HL-60 (cell line): ENCODE measurements at regions not wholly inside any gene's neighbourhood (a gene's known extent, or its start where the extent isn't known, plus 50 kb on each side); places are given as distances from the start of the nearest gene placed in this dataset.

Source experiments
- POLR2AphosphoS5 ChIP-seq: IDR thresholded peaks from 2 replicates; pipeline ENCODE4 v1.6.1; 2012; ENCODE audit warnings: low read depth
- TF ChIP-seq, protein P1 (sequence below): IDR thresholded peaks from one replicate; pipeline ENCODE4 v1.5.1; 2011; ENCODE audit warnings: low read length, control low read depth, inconsistent platforms; ENCODE audit not compliant: insufficient read depth

DNA sequence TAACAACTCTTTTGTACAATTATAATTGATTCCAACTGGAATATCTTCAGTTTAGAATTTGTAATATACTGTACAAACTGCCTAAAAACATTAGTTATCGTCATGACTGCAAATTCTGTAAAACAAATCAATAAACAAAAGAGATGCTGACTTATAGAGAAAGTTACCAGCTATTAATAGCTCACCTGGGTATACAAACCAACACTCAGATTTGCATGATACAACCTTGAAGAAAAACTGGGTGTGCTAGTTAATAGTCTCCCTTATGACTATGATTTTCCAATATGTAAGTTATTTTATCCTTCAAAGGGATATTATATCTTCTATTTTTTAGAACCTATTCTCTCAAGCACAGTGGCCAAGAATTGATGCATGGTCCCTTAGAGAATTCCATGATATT is 698.5 kb downstream of the FRK start:
- TF ChIP-seq, protein P1, sequence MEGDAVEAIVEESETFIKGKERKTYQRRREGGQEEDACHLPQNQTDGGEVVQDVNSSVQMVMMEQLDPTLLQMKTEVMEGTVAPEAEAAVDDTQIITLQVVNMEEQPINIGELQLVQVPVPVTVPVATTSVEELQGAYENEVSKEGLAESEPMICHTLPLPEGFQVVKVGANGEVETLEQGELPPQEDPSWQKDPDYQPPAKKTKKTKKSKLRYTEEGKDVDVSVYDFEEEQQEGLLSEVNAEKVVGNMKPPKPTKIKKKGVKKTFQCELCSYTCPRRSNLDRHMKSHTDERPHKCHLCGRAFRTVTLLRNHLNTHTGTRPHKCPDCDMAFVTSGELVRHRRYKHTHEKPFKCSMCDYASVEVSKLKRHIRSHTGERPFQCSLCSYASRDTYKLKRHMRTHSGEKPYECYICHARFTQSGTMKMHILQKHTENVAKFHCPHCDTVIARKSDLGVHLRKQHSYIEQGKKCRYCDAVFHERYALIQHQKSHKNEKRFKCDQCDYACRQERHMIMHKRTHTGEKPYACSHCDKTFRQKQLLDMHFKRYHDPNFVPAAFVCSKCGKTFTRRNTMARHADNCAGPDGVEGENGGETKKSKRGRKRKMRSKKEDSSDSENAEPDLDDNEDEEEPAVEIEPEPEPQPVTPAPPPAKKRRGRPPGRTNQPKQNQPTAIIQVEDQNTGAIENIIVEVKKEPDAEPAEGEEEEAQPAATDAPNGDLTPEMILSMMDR = no peak
- TF ChIP-seq POLR2AphosphoS5 = no peak
